OCI-LY7 (cell line): ENCODE measurements at regions not wholly inside any gene's neighbourhood (a gene's known extent, or its start where the extent isn't known, plus 50 kb on each side); places are given as distances from the start of the nearest gene placed in this dataset.

Source experiments
- BruUV-seq: library from RNA; stranded (reverse); fragments of 400-500 nt; replicated peaks from 2 replicates; lab custom pipeline; 2021; lab: Mats Ljungman, UMichigan
- CTCF ChIA-PET: fragments of 300-600 bp; sonication (Branson Sonifier 250); formaldehyde crosslinking; loops from one replicate; lab custom pipeline; 2022; ENCODE audit warnings: antibody characterized with exemption; ENCODE audit not compliant: unreplicated experiment; lab: Charles Lee
- POLR2A ChIA-PET: fragments of 300-600 bp; sonication (Branson Sonifier 250); formaldehyde crosslinking; loops from one replicate; lab custom pipeline; 2022; ENCODE audit warnings: antibody characterized with exemption; lab: Charles Lee
- DNase-seq: peaks from one replicate; pipeline ENCODE4 v3.0.0-alpha.2; 2015; ENCODE audit warnings: low spot score
- H2AFZ ChIP-seq: fragments of 200-600 bp; sonication (generic), shearing (Covaris generic); 2 replicates; pipeline ENCODE4 v1.6.1; 2014; ENCODE audit warnings: mild to moderate bottlenecking, antibody characterized with exemption, low read length, moderate library complexity
- H3K27ac ChIP-seq: fragments of 200-600 bp; sonication (generic); 2 replicates; pipeline ENCODE4 v1.5.1; 2014; ENCODE audit warnings: mixed run types, low read depth, mild to moderate bottlenecking, moderate library complexity, low read length, inconsistent platforms; ENCODE audit not compliant: poor library complexity, severe bottlenecking
- H3K36me3 ChIP-seq: fragments of 200-600 bp; sonication (generic); 2 replicates; pipeline ENCODE4 v1.6.1; 2014; ENCODE audit warnings: mild to moderate bottlenecking, antibody characterized with exemption, low read length, moderate library complexity, mixed read lengths; ENCODE audit not compliant: insufficient read depth
- H3K4me1 ChIP-seq: fragments of 200-600 bp; sonication (generic); 2 replicates; pipeline ENCODE4 v1.5.1; 2014; ENCODE audit warnings: mild to moderate bottlenecking, low read length; ENCODE audit not compliant: insufficient read depth, poor library complexity, severe bottlenecking
- H3K4me2 ChIP-seq: fragments of 200-600 bp; sonication (generic); 2 replicates; pipeline ENCODE4 v1.6.1; 2014; ENCODE audit warnings: mild to moderate bottlenecking, low read length
- H3K4me3 ChIP-seq: fragments of 200-600 bp; sonication (generic); 2 replicates; pipeline ENCODE4 v1.5.1; 2014; ENCODE audit warnings: mild to moderate bottlenecking, low read depth, low read length; ENCODE audit not compliant: poor library complexity, severe bottlenecking
- H3K79me2 ChIP-seq: fragments of 200-600 bp; sonication (generic); 2 replicates; pipeline ENCODE4 v1.6.1; 2016; ENCODE audit warnings: low read depth, mild to moderate bottlenecking, low read length, moderate library complexity, mixed read lengths; ENCODE audit not compliant: insufficient read depth
- H3K9me2 ChIP-seq: fragments of 200-600 bp; sonication (generic); 2 replicates; pipeline ENCODE4 v1.6.1; 2016; ENCODE audit warnings: mild to moderate bottlenecking, low read length, mixed read lengths; ENCODE audit not compliant: insufficient read depth
- H3K9me3 ChIP-seq: fragments of 200-600 bp; sonication (generic); 2 replicates; pipeline ENCODE4 v1.6.1; 2014; ENCODE audit warnings: mild to moderate bottlenecking, mixed run types, low read length, mixed read lengths
- H4K20me1 ChIP-seq: fragments of 200-600 bp; sonication (generic); 2 replicates; pipeline ENCODE4 v1.6.1; 2014; ENCODE audit warnings: mild to moderate bottlenecking, antibody characterized with exemption, low read length, moderate library complexity, mixed read lengths; ENCODE audit not compliant: insufficient read depth
- EZH2phosphoT487 ChIP-seq: fragments of 200-600 bp; sonication (generic); IDR thresholded peaks from 2 replicates; pipeline ENCODE4 v1.6.1; 2018; ENCODE audit warnings: low read depth, borderline replicate concordance, mild to moderate bottlenecking, mixed run types, antibody characterized with exemption, low read length, moderate library complexity, mixed read lengths
- intact Hi-C: fragments of 100-400 bp; cut with micrococcal nuclease; formaldehyde crosslinking; loops from one replicate; pipeline ENCODE4 v1.10.0; 2022; ENCODE audit not compliant: unreplicated experiment
- TF ChIP-seq, protein P1 (sequence below): fragments of 200-600 bp; sonication (generic); conservative IDR thresholded peaks from 2 replicates; pipeline ENCODE4 v1.5.1; 2014; ENCODE audit warnings: mild to moderate bottlenecking, antibody characterized with exemption, low read length, moderate library complexity, mixed read lengths

DNA sequence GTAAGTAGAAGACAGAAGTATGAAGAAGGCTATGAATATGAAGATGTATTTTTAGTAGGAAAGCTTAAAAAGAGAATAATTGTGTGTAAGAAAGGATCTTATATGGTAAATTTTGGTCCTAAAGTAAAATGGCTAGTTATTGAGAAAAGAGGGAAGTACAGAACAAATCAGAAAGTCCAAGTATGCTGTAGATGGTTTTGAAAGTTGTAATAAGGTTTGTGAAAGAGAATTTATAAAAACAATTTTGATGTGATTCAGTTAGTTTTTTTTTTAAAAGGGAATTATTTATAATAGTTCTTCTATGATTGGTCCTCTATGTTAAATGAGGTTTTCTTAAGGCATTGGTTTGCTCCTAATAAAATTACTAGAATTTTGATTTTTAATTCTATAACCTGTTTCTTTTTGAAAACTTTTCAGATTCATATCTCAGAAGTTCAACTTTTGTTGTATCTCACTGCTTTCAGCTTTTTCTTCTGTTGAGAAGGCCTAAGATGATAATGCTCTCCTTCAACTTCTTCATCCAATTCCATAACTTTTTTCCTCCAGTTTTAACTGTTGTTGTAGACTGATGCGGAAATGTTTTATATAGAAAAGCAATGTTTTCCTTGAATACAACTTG lies 322.7 kb downstream of the NOL4 start:
- Histone ChIP-seq H3K9me2 (no peaks in the 10 kb centered on the region), H4K20me1 (no peaks in the 10 kb centered on the region), H3K36me3 (no peaks in the 10 kb centered on the region; the same call in 1 of the 2 replicates), H3K4me3 (no peak overlapping the region), H3K79me2 (no peaks in the 10 kb centered on the region), H3K4me1 (no peaks in the 10 kb centered on the region), H3K27ac (no peak overlapping the region), H3K9me3 (peaks cover 45% of the 10 kb centered on the region), H2AFZ (no peak overlapping the region), H3K4me2 (no peak overlapping the region)
- DNase-seq, result peak; percentile 43
- intact Hi-C loops, result no loop called here
- ChIA-PET CTCF (no interaction called here), POLR2A (no interaction called here)
- BruUV-seq, result no TSS peak
- TF ChIP-seq, protein P1, sequence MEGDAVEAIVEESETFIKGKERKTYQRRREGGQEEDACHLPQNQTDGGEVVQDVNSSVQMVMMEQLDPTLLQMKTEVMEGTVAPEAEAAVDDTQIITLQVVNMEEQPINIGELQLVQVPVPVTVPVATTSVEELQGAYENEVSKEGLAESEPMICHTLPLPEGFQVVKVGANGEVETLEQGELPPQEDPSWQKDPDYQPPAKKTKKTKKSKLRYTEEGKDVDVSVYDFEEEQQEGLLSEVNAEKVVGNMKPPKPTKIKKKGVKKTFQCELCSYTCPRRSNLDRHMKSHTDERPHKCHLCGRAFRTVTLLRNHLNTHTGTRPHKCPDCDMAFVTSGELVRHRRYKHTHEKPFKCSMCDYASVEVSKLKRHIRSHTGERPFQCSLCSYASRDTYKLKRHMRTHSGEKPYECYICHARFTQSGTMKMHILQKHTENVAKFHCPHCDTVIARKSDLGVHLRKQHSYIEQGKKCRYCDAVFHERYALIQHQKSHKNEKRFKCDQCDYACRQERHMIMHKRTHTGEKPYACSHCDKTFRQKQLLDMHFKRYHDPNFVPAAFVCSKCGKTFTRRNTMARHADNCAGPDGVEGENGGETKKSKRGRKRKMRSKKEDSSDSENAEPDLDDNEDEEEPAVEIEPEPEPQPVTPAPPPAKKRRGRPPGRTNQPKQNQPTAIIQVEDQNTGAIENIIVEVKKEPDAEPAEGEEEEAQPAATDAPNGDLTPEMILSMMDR, result no peak
- TF ChIP-seq EZH2phosphoT487, result no peak

DNA sequence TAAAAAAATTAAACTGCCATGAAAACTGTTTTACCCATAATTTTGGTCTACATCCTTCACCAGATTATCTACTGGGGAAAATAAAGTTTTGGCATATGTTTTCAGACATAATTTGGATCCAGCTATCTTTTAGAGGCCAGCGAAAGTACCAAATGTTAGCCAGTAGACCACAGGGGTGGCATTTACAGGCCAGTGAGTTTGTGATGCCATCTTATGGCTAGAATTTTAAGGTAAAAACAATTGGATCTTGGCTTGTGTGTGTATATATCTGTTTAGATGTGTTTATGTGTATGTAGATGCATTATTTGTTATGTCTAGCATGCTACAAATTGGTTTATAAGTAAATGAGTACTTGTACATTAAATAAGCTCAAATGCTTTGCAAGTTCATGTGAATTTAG lies 322.6 kb downstream of the ASXL3 start:
- H3K9me2 ChIP-seq, result no peaks in the 10 kb centered on the region
- no peak for TF ChIP-seq EZH2phosphoT487
- TF ChIP-seq, protein P1, result no peak
- no peaks in the 10 kb centered on the region for H4K20me1 ChIP-seq
- H3K4me3 ChIP-seq, result no peak overlapping the region
- no peaks in the 10 kb centered on the region for H3K79me2 ChIP-seq
- ChIA-PET CTCF (no interaction called here), POLR2A (interaction anchor here (0.5 kb wide), 1 partner anchor 24 kb away, joined by 3 read pairs; no protein-coding TSS in a partner anchor)
- H3K4me1 ChIP-seq, result no peaks in the 10 kb centered on the region
- BruUV-seq, result no TSS peak
- H3K4me2 ChIP-seq, result no peak overlapping the region
- peaks cover 45% of the 10 kb centered on the region for H3K9me3 ChIP-seq
- no peak overlapping the region for H3K27ac ChIP-seq
- no peak overlapping the region for H2AFZ ChIP-seq
- no peaks in the 10 kb centered on the region; the same call in 1 of the 2 replicates for H3K36me3 ChIP-seq
- intact Hi-C loops, result no loop called here
- no peak for DNase-seq

DNA sequence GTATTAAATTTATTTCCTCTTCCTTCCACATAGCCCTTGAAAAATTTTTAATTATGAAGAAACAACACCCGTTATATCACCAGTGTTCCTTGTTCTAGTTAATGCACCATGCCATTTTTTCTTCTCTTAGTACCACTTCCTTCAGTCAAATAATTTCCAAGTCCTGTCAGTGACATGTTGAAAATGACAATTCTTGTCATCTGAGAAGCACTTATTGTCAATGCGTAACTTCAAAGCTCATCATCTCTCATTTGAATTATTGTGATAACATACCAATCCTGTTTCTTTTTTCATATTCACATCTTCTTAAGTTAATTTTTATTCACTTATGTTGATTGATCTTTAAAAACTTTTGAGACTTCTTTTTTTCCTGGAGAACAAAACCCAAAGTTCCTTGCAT lies 320.4 kb downstream of the ASXL3 start:
- ChIA-PET CTCF (no interaction called here), POLR2A (no interaction called here)
- Histone ChIP-seq H3K36me3 (no peaks in the 10 kb centered on the region; the same call in 1 of the 2 replicates), H3K79me2 (no peaks in the 10 kb centered on the region), H3K9me2 (no peaks in the 10 kb centered on the region), H3K9me3 (peaks cover 30% of the 10 kb centered on the region; the same call in 1 of the 2 replicates), H3K4me2 (no peak overlapping the region), H2AFZ (no peak overlapping the region), H3K27ac (no peak overlapping the region), H3K4me1 (no peaks in the 10 kb centered on the region), H3K4me3 (no peak overlapping the region), H4K20me1 (no peaks in the 10 kb centered on the region)
- intact Hi-C loops, result no loop called here
- BruUV-seq, result no TSS peak
- TF ChIP-seq, protein P1, result no peak
- no peak for TF ChIP-seq EZH2phosphoT487
- DNase-seq, result no peak
